HG02884 (cell line): ENCODE measurements at regions not wholly inside any gene's neighbourhood (a gene's known extent, or its start where the extent isn't known, plus 50 kb on each side); places are given as distances from the start of the nearest gene placed in this dataset.

ENCODE experiments used
- ATAC-seq: cut with Tn5 transposase; IDR thresholded peaks from one replicate; pipeline ENCODE4 v1.9.1; 2021; ENCODE audit warnings: mild to moderate bottlenecking, moderate library complexity; ENCODE audit not compliant: unreplicated experiment

GRCh38 chr18:28714498-28714897, 537.6 kb upstream of the CDH2 start:
- ATAC-seq, result no peak

- ATAC-seq, result no peak
Observed at GRCh38 chr18:28712796-28713425, 536.0 kb upstream of the CDH2 start.

GRCh38 chr18:28712172-28712571, 535.2 kb upstream of the CDH2 start:
- ATAC-seq, result no peak

GRCh38 chr18:28711096-28711495, 534.2 kb upstream of the CDH2 start:
- ATAC-seq, result no peak

GRCh38 chr18:28707006-28707405, 530.1 kb upstream of the CDH2 start:
- no peak for ATAC-seq

- ATAC-seq, result no peak
Observed at GRCh38 chr18:28706397-28706796, 529.5 kb upstream of the CDH2 start.

- no peak for ATAC-seq
Observed at GRCh38 chr18:28705482-28705881, 528.6 kb upstream of the CDH2 start.

- no peak for ATAC-seq
Observed at GRCh38 chr18:28692337-28692736, 515.4 kb upstream of the CDH2 start.

- ATAC-seq, result no peak
Observed at GRCh38 chr18:28691496-28691840, 514.5 kb upstream of the CDH2 start.

- ATAC-seq, result no peak
Observed at GRCh38 chr18:28690836-28691495, 514.0 kb upstream of the CDH2 start.

- no peak for ATAC-seq
Observed at GRCh38 chr18:28690100-28690499, 513.2 kb upstream of the CDH2 start.

GRCh38 chr18:28689588-28689987, 512.7 kb upstream of the CDH2 start:
- no peak for ATAC-seq

GRCh38 chr18:28684746-28685355, 507.9 kb upstream of the CDH2 start:
- ATAC-seq, result no peak

GRCh38 chr18:28682912-28683311, 506.0 kb upstream of the CDH2 start:
- no peak for ATAC-seq

GRCh38 chr18:28669165-28669564, 492.2 kb upstream of the CDH2 start:
- ATAC-seq, result no peak

GRCh38 chr18:28666216-28666615, 489.3 kb upstream of the CDH2 start:
- ATAC-seq, result no peak

GRCh38 chr18:28657961-28658360, 481.0 kb upstream of the CDH2 start:
- ATAC-seq, result no peak

- ATAC-seq, result no peak
Observed at GRCh38 chr18:28652654-28653053, 475.7 kb upstream of the CDH2 start.

GRCh38 chr18:28651298-28651697, 474.4 kb upstream of the CDH2 start:
- no peak for ATAC-seq

- no peak for ATAC-seq
Observed at GRCh38 chr18:28650860-28651259, 473.9 kb upstream of the CDH2 start.

GRCh38 chr18:28647961-28648360, 471.0 kb upstream of the CDH2 start:
- no peak for ATAC-seq

GRCh38 chr18:28637897-28638296, 461.0 kb upstream of the CDH2 start:
- no peak for ATAC-seq

GRCh38 chr18:28635530-28635929, 458.6 kb upstream of the CDH2 start:
- no peak for ATAC-seq
